GDM1 (cell line): ENCODE measurements at regions not wholly inside any gene's neighbourhood (a gene's known extent, or its start where the extent isn't known, plus 50 kb on each side); places are given as distances from the start of the nearest gene placed in this dataset.
"Not testable (repeated sequence)": the region's sequence is repeated elsewhere in the genome, so short reads cannot be mapped to it uniquely, and the experiment has no call there.

Source experiments
- DNase-seq: peaks from one replicate; lab custom pipeline; 2025; lab: John Stamatoyannopoulos, UW

GRCh38 chr3:38966811-38967692, 84.7 kb downstream of the SCN11A start:
- no peak for DNase-seq

GRCh38 chr3:38964646-38965045, 87.1 kb downstream of the SCN11A start:
- DNase-seq = no peak

GRCh38 chr3:38964204-38964603, 87.5 kb downstream of the SCN11A start:
- no peak for DNase-seq

- no peak for DNase-seq
Observed at GRCh38 chr3:38960953-38961622, 90.7 kb downstream of the SCN11A start.

- DNase-seq = no peak
Observed at GRCh38 chr3:38960042-38960622, 91.6 kb downstream of the SCN11A start.

- DNase-seq = no peak
Observed at GRCh38 chr3:38958026-38958720, 93.6 kb downstream of the SCN11A start.

- no peak for DNase-seq
Observed at GRCh38 chr3:38957296-38957695, 94.4 kb downstream of the SCN11A start.

GRCh38 chr3:38952721-38953120, 99.0 kb downstream of the SCN11A start:
- no peak for DNase-seq

GRCh38 chr3:38951167-38951566, 100.6 kb downstream of the SCN11A start:
- not testable (repeated sequence) for DNase-seq

GRCh38 chr3:38950581-38950980, 101.2 kb downstream of the SCN11A start:
- DNase-seq = no peak

- DNase-seq = no peak
Observed at GRCh38 chr3:38949994-38950393, 101.8 kb downstream of the SCN11A start.

- DNase-seq = no peak
Observed at GRCh38 chr3:38940394-38940793, 111.3 kb downstream of the SCN11A start.

- no peak for DNase-seq
Observed at GRCh38 chr3:38925351-38925750, 109.3 kb upstream of the SCN10A start.

GRCh38 chr3:38916706-38917105, 100.7 kb upstream of the SCN10A start:
- DNase-seq = no peak

- no peak for DNase-seq
Observed at GRCh38 chr3:38907426-38907825, 91.4 kb upstream of the SCN10A start.

- no peak for DNase-seq
Observed at GRCh38 chr3:38890426-38890825, 74.4 kb upstream of the SCN10A start.

- no peak for DNase-seq
Observed at GRCh38 chr3:38878646-38879045, 62.6 kb upstream of the SCN10A start.
